WTC11 (cell line): ENCODE measurements at regions not wholly inside any gene's neighbourhood (a gene's known extent, or its start where the extent isn't known, plus 50 kb on each side); places are given as distances from the start of the nearest gene placed in this dataset.

Experiments used
- ATAC-seq: fragments of 200-7000 bp; cut with Tn5 transposase; 2 replicates; pipeline ENCODE4 v1.10.0; 2021; ENCODE audit warnings: mild to moderate bottlenecking, moderate library complexity
- CTCF ChIA-PET: fragments of 300-600 bp; sonication (Branson Sonifier 250); formaldehyde crosslinking; loops from one replicate; lab custom pipeline; 2021; ENCODE audit warnings: antibody characterized with exemption; lab: Charles Lee
- POLR2A ChIA-PET: fragments of 350-600 bp; sonication (Branson Sonifier 250); formaldehyde crosslinking; loops from one replicate; lab custom pipeline; 2021; ENCODE audit warnings: antibody characterized with exemption; lab: Charles Lee
- DNase-seq: peaks from one replicate; pipeline ENCODE4 v3.0.0; 2021; ENCODE audit warnings: low spot score
- H3K27ac Mint-ChIP-seq: 2 replicates; pipeline ENCODE4 v1.8.0; 2021; ENCODE audit warnings: mixed read lengths
- H3K27me3 Mint-ChIP-seq: 2 replicates; pipeline ENCODE4 v1.8.0; 2021; ENCODE audit warnings: low read depth, mild to moderate bottlenecking, moderate library complexity, mixed read lengths
- H3K36me3 Mint-ChIP-seq: 2 replicates; pipeline ENCODE4 v1.8.0; 2021; ENCODE audit warnings: mixed read lengths
- H3K4me1 Mint-ChIP-seq: 2 replicates; pipeline ENCODE4 v1.8.0; 2022; ENCODE audit warnings: mixed read lengths
- H3K4me3 Mint-ChIP-seq: 2 replicates; pipeline ENCODE4 v1.8.0; 2021; ENCODE audit warnings: mild to moderate bottlenecking, moderate library complexity, mixed read lengths
- H3K9me3 Mint-ChIP-seq: 2 replicates; pipeline ENCODE4 v1.8.0; 2021; ENCODE audit warnings: mixed read lengths
- AR ChIP-seq: fragments of 250-450 bp; sonication (Bioruptor Pico); IDR thresholded peaks from 2 replicates; pipeline ENCODE4 v1.9.0; 2021; ENCODE audit warnings: mild to moderate bottlenecking
- ATF2 ChIP-seq: sonication (generic); formaldehyde crosslinking; IDR thresholded peaks from 2 replicates; pipeline ENCODE4 v1.8.1; 2022; ENCODE audit warnings: low read depth, missing genetic modification reagents, borderline replicate concordance
- CREM ChIP-seq: sonication (generic); formaldehyde crosslinking; IDR thresholded peaks from 2 replicates; pipeline ENCODE4 v1.8.1; 2022; ENCODE audit warnings: mild to moderate bottlenecking, missing genetic modification reagents, moderate library complexity
- CTCF ChIP-seq: fragments of 200-600 bp; IDR thresholded peaks from 2 replicates; pipeline ENCODE4 v1.8.0; 2022; ENCODE audit warnings: antibody characterized with exemption
- E2F4 ChIP-seq: sonication (generic); formaldehyde crosslinking; IDR thresholded peaks from 2 replicates; pipeline ENCODE4 v1.8.1; 2022; ENCODE audit warnings: low read depth, mild to moderate bottlenecking, moderate library complexity, missing genetic modification reagents, borderline replicate concordance
- EMX1 ChIP-seq: fragments of 250-450 bp; sonication (Bioruptor Pico); IDR thresholded peaks from 2 replicates; pipeline ENCODE4 v1.8.0; 2021; ENCODE audit warnings: mild to moderate bottlenecking
- ESRRA ChIP-seq: sonication (generic); formaldehyde crosslinking; IDR thresholded peaks from 2 replicates; pipeline ENCODE4 v1.8.1; 2022; ENCODE audit warnings: mild to moderate bottlenecking, missing genetic modification reagents, borderline replicate concordance
- GABPB1 ChIP-seq: sonication (generic); formaldehyde crosslinking; IDR thresholded peaks from 2 replicates; pipeline ENCODE4 v1.8.1; 2023; ENCODE audit warnings: mild to moderate bottlenecking, missing genetic modification reagents
- IRF2 ChIP-seq: sonication (generic); formaldehyde crosslinking; IDR thresholded peaks from 2 replicates; pipeline ENCODE4 v1.8.0; 2022; ENCODE audit warnings: low read depth, missing genetic modification reagents, borderline replicate concordance
- KAT7 ChIP-seq: sonication (generic); formaldehyde crosslinking; IDR thresholded peaks from 2 replicates; pipeline ENCODE4 v1.8.1; 2023; ENCODE audit warnings: missing genetic modification reagents, mild to moderate bottlenecking, borderline replicate concordance
- MAX ChIP-seq: sonication (generic); formaldehyde crosslinking; IDR thresholded peaks from 2 replicates; pipeline ENCODE4 v1.8.0; 2022; ENCODE audit warnings: mild to moderate bottlenecking, missing genetic modification reagents
- PRDM15 ChIP-seq: sonication (generic); formaldehyde crosslinking; IDR thresholded peaks from 2 replicates; pipeline ENCODE4 v1.8.0; 2022; ENCODE audit warnings: missing genetic modification reagents
- PRRX2 ChIP-seq: fragments of 250-450 bp; sonication (Bioruptor Pico); IDR thresholded peaks from 2 replicates; pipeline ENCODE4 v1.8.0; 2021; ENCODE audit warnings: mild to moderate bottlenecking
- RELA ChIP-seq: sonication (generic); formaldehyde crosslinking; IDR thresholded peaks from 2 replicates; pipeline ENCODE4 v1.8.1; 2022; ENCODE audit warnings: missing genetic modification reagents, mild to moderate bottlenecking, borderline replicate concordance
- SMAD3 ChIP-seq: sonication (generic); formaldehyde crosslinking; IDR thresholded peaks from 2 replicates; pipeline ENCODE4 v1.8.0; 2022; ENCODE audit warnings: missing genetic modification reagents, mild to moderate bottlenecking, borderline replicate concordance
- SOX15 ChIP-seq: fragments of 250-450 bp; sonication (Bioruptor Pico); IDR thresholded peaks from 2 replicates; pipeline ENCODE4 v1.9.0; 2021; ENCODE audit warnings: mild to moderate bottlenecking
- STAT6 ChIP-seq: sonication (generic); formaldehyde crosslinking; conservative IDR thresholded peaks from 2 replicates; pipeline ENCODE4 v1.8.1; 2023; ENCODE audit warnings: mild to moderate bottlenecking, low read depth, missing genetic modification reagents, moderate library complexity
- TP53 ChIP-seq: sonication (generic); formaldehyde crosslinking; IDR thresholded peaks from 2 replicates; pipeline ENCODE4 v1.8.1; 2023; ENCODE audit warnings: mild to moderate bottlenecking, missing genetic modification reagents
- ZBTB21 ChIP-seq: sonication (generic); formaldehyde crosslinking; IDR thresholded peaks from 2 replicates; pipeline ENCODE4 v1.8.1; 2023; ENCODE audit warnings: mild to moderate bottlenecking, missing genetic modification reagents, borderline replicate concordance
- ZNF423 ChIP-seq: fragments of 250-450 bp; sonication (Bioruptor Pico); IDR thresholded peaks from 2 replicates; pipeline ENCODE4 v2.1.2; 2022; ENCODE audit warnings: mild to moderate bottlenecking, moderate library complexity

GRCh38 chr14:51782435-51782834 is 78.0 kb upstream of the GNG2 start:
- Mint-ChIP-seq H3K27me3 (no peaks in the 10 kb centered on the region), H3K4me3 (no peak overlapping the region)
- ATAC-seq (no peak), DNase-seq (no peak)
- ChIA-PET CTCF (no interaction called here), POLR2A (no interaction called here)
- TF ChIP-seq TP53 (CRISPR knock-in tag): no peak
- no peak for TF ChIP-seq ZNF423 (CRISPR knock-in tag)
- TF ChIP-seq ESRRA (CRISPR knock-in tag): no peak
- no peak for TF ChIP-seq GABPB1
- TF ChIP-seq IRF2: no peak
- no peak for TF ChIP-seq CTCF
- TF ChIP-seq KAT7 (CRISPR knock-in tag): no peak
- TF ChIP-seq E2F4: no peak
- TF ChIP-seq AR (CRISPR knock-in tag): no peak
- no peak for TF ChIP-seq MAX (CRISPR knock-in tag)
- TF ChIP-seq SMAD3 (CRISPR knock-in tag): no peak
- TF ChIP-seq, all 79 proteins: peak for 0
- H3K4me1 Mint-ChIP-seq: peaks cover 10% of the 10 kb centered on the region
- no peak overlapping the region for H3K27ac Mint-ChIP-seq
- peaks cover 10% of the 10 kb centered on the region for H3K9me3 Mint-ChIP-seq
- no peaks in the 10 kb centered on the region for H3K36me3 Mint-ChIP-seq

- no peak for ATAC-seq
- H3K36me3 Mint-ChIP-seq: no peaks in the 10 kb centered on the region
- POLR2A ChIA-PET: no interaction called here
- peaks cover 10% of the 10 kb centered on the region for H3K4me1 Mint-ChIP-seq
- no peaks in the 10 kb centered on the region for H3K27me3 Mint-ChIP-seq
- H3K27ac Mint-ChIP-seq: no peak overlapping the region
- no peak for DNase-seq
- H3K9me3 Mint-ChIP-seq: peaks cover 10% of the 10 kb centered on the region
- H3K4me3 Mint-ChIP-seq: no peak overlapping the region
- CTCF ChIA-PET: interaction anchor here (1.3 kb wide), 1 partner anchor 8 kb away, joined by 5 read pairs; no protein-coding TSS in a partner anchor
- no peak for TF ChIP-seq STAT6
- no peak for TF ChIP-seq ZBTB21
- no peak for TF ChIP-seq ATF2 (CRISPR knock-in tag)
- no peak for TF ChIP-seq RELA (CRISPR knock-in tag)
- TF ChIP-seq SOX15 (CRISPR knock-in tag): no peak
- no peak for TF ChIP-seq PRDM15 (CRISPR knock-in tag)
- no peak for TF ChIP-seq PRRX2 (CRISPR knock-in tag)
- TF ChIP-seq EMX1 (CRISPR knock-in tag): no peak
- TF ChIP-seq CREM (CRISPR knock-in tag): no peak
These were observed 76.6 kb upstream of the GNG2 start for GRCh38 chr14:51783765-51784164.
